MV-4-11 (cell line): ENCODE measurements at regions not wholly inside any gene's neighbourhood (a gene's known extent, or its start where the extent isn't known, plus 50 kb on each side); places are given as distances from the start of the nearest gene placed in this dataset.

Source experiments
- DNase-seq: peaks from one replicate; lab custom pipeline; 2025; lab: John Stamatoyannopoulos, UW

- no peak for DNase-seq
Measured at GRCh38 chr4:25578432-25578831, 77.2 kb upstream of the SLC34A2 start.

GRCh38 chr4:25580633-25581467, 74.8 kb upstream of the SLC34A2 start:
- DNase-seq, result no peak

GRCh38 chr4:25585901-25586523, 69.6 kb upstream of the SLC34A2 start:
- DNase-seq, result no peak

- no peak for DNase-seq
Measured at GRCh38 chr4:25588206-25588605, 67.4 kb upstream of the SLC34A2 start.

- no peak for DNase-seq
Measured at GRCh38 chr4:25590171-25590570, 65.5 kb upstream of the SLC34A2 start.

- no peak for DNase-seq
Measured at GRCh38 chr4:25592736-25593135, 62.9 kb upstream of the SLC34A2 start.
